Lung (tissue), 11 donors: ENCODE measurements at regions not wholly inside any gene's neighbourhood (a gene's known extent, or its start where the extent isn't known, plus 50 kb on each side); places are given as distances from the start of the nearest gene placed in this dataset.

Experiments used
- ATAC-seq: fragments of 200-7000 bp; cut with Tn5 transposase; one replicate; pipeline ENCODE4 v1.9.1; 2020; ENCODE audit warnings: moderate number of reproducible peaks; ENCODE audit not compliant: insufficient read depth, low FRiP score
- DNase-seq, 3 donors: peaks; one replicate each; pipeline ENCODE4 v3.0.0-alpha.2; 2013 to 2017
- H3K27ac ChIP-seq, 2 donors: one replicate each; pipeline ENCODE4 v1.5.1; 2013; ENCODE audit warnings: mild to moderate bottlenecking in 2 of 2, moderate library complexity in 2 of 2, control low read depth in 1 of 2, inconsistent platforms in 1 of 2, low read depth in 1 of 2, low read length in 1 of 2
- H3K27me3 ChIP-seq, 3 donors: one replicate each; pipeline ENCODE4 v1.5.1; 2013; ENCODE audit warnings: low read length in 2 of 3; ENCODE audit not compliant: control insufficient read depth in 3 of 3, insufficient read depth in 3 of 3
- H3K36me3 ChIP-seq, 4 donors: one replicate each; pipeline ENCODE4 v1.5.1; 2013; ENCODE audit warnings: low read length in 4 of 4, mild to moderate bottlenecking in 1 of 4, moderate library complexity in 1 of 4; ENCODE audit not compliant: control insufficient read depth in 4 of 4, insufficient read depth in 4 of 4
- H3K4me1 ChIP-seq, 5 donors: one replicate each; pipeline ENCODE4 v1.5.1; 2013; ENCODE audit warnings: low read length in 5 of 5, mild to moderate bottlenecking in 2 of 5, moderate library complexity in 1 of 5; ENCODE audit not compliant: control insufficient read depth in 5 of 5, insufficient read depth in 5 of 5
- H3K4me3 ChIP-seq: one replicate; pipeline ENCODE4 v1.5.1; 2013; ENCODE audit warnings: mild to moderate bottlenecking, control low read depth, moderate library complexity
- H3K9ac ChIP-seq, 2 donors: one replicate each; pipeline ENCODE4 v1.5.1; 2013; ENCODE audit warnings: low read length in 2 of 2, control low read depth in 1 of 2; ENCODE audit not compliant: insufficient read depth in 1 of 2
- H3K9me3 ChIP-seq, 4 donors: one replicate each; pipeline ENCODE4 v1.5.1; 2013; ENCODE audit warnings: low read length in 3 of 4, mild to moderate bottlenecking in 1 of 4, moderate library complexity in 1 of 4; ENCODE audit not compliant: control insufficient read depth in 4 of 4, insufficient read depth in 3 of 4
- WGBS, 2 donors: extraction: QIAGEN DNeasy Blood & Tissue Kit; methylation state at CpG; one replicate each; pipeline ENCODE4 v1.1.7; 2013; 5-methylcytosine and 5-hydroxymethylcytosine counted together
- TF ChIP-seq, protein P1 (sequence below): IDR thresholded peaks from 2 replicates; pipeline ENCODE4 v1.5.1; 2012; ENCODE audit warnings: mild to moderate bottlenecking; ENCODE audit errors: control extremely low read depth, extremely low read depth
- donor health status: control.
- donor health status: control.
- donor health status: Bipolar disorder and iron deficiency.
- donor health status: healthy.
- donor health status: DM: yes; HTN: yes; CAD: no.

DNA sequence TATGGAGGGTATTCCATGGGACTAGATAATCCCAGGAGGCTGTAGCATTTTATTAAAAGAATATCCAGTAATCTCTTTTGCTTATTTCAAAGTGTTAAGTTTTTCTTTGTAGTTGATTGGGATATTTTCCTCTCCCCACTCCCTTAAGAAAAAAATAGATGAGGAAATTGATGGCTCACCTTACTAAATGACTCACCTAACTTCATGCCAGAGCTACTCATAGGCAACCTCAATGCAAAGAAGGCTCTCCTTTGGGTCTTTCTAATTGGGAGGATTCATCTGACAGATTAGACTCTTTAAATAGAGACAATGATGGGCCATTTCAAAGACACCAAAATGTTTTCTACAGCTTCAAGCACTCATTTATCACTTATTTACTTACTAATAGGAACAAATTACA is 528.5 kb upstream of the BTBD3 start:
- ATAC-seq = no peak
- DNase-seq = no peak
- TF ChIP-seq, protein P1, sequence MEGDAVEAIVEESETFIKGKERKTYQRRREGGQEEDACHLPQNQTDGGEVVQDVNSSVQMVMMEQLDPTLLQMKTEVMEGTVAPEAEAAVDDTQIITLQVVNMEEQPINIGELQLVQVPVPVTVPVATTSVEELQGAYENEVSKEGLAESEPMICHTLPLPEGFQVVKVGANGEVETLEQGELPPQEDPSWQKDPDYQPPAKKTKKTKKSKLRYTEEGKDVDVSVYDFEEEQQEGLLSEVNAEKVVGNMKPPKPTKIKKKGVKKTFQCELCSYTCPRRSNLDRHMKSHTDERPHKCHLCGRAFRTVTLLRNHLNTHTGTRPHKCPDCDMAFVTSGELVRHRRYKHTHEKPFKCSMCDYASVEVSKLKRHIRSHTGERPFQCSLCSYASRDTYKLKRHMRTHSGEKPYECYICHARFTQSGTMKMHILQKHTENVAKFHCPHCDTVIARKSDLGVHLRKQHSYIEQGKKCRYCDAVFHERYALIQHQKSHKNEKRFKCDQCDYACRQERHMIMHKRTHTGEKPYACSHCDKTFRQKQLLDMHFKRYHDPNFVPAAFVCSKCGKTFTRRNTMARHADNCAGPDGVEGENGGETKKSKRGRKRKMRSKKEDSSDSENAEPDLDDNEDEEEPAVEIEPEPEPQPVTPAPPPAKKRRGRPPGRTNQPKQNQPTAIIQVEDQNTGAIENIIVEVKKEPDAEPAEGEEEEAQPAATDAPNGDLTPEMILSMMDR = no peak
- no peaks in the 10 kb centered on the region for H3K36me3 ChIP-seq
- H3K27ac ChIP-seq = no peak overlapping the region
- no peak overlapping the region for H3K4me3 ChIP-seq
- no peaks in the 10 kb centered on the region for H3K9me3 ChIP-seq
- H3K4me1 ChIP-seq = no peaks in the 10 kb centered on the region
- H3K27me3 ChIP-seq = no peaks in the 10 kb centered on the region
- no peak overlapping the region for H3K9ac ChIP-seq

- no peak for ATAC-seq
Measured at GRCh38 chr20:11391591-11391990, 526.1 kb upstream of the BTBD3 start.

GRCh38 chr20:11394145-11394833 is 523.4 kb upstream of the BTBD3 start:
- no peaks in the 10 kb centered on the region for H3K27me3 ChIP-seq
- no peaks in the 10 kb centered on the region for H3K9me3 ChIP-seq
- H3K4me3 ChIP-seq = no peak overlapping the region
- H3K27ac ChIP-seq = no peak overlapping the region
- DNase-seq (no peak), ATAC-seq (no peak)
- TF ChIP-seq, protein P1 = no peak
- no peaks in the 10 kb centered on the region for H3K4me1 ChIP-seq
- H3K9ac ChIP-seq = no peak overlapping the region
- 88 to 90% methylated on average over 2 of the region's 2 CpGs for WGBS, 2 donors
- no peaks in the 10 kb centered on the region for H3K36me3 ChIP-seq

More at GRCh38 chr20:11391591-11391990, 526.1 kb upstream of the BTBD3 start:
- H3K4me1 ChIP-seq = no peaks in the 10 kb centered on the region
- H3K27me3 ChIP-seq = no peaks in the 10 kb centered on the region
- H3K27ac ChIP-seq = no peak overlapping the region
- no peak overlapping the region for H3K9ac ChIP-seq
- 50 to 75% methylated on average over 2 of the region's 2 CpGs for WGBS, 2 donors
- TF ChIP-seq, protein P1 = no peak
- no peak for DNase-seq
- no peaks in the 10 kb centered on the region for H3K36me3 ChIP-seq
- no peak overlapping the region for H3K4me3 ChIP-seq
- H3K9me3 ChIP-seq = no peaks in the 10 kb centered on the region

- no peaks in the 10 kb centered on the region for H3K27me3 ChIP-seq
- no peak overlapping the region for H3K9ac ChIP-seq
- H3K27ac ChIP-seq = no peak overlapping the region
- DNase-seq (no peak), ATAC-seq (no peak)
- TF ChIP-seq, protein P1 = no peak
- H3K36me3 ChIP-seq = no peaks in the 10 kb centered on the region
- no peak overlapping the region for H3K4me3 ChIP-seq
- WGBS, 2 donors = 85 to 86% methylated on average over 2 of the region's 2 CpGs
- H3K9me3 ChIP-seq = no peaks in the 10 kb centered on the region
- no peaks in the 10 kb centered on the region for H3K4me1 ChIP-seq
Measured at GRCh38 chr20:11395581-11395980, 522.1 kb upstream of the BTBD3 start.
